ENCODE measurements at regions not wholly inside any gene's neighbourhood (a gene's known extent, or its start where the extent isn't known, plus 50 kb on each side); places are given as distances from the start of the nearest gene placed in this dataset.

DNA sequence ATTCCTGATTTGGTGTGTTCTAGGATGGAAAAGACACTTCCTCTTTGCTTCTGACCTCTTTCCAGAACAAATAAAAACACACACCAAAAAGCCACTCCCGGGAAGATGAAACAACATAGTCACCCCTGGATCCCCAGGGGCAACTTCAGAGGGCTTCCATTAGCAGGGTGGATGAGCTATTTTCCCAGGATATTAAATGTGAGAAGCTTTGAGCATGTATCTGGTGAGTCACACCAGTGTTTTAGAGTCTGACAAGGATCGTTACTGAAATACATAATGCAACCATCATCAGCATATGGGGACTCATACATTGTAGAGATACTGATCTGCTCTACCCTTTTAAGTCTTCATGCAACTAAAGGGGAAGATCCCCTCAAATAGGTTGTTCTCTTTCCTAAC is 115.5 kb upstream of the ZNF438 start:
- peak; percentile 69 for DNase-seq (ENCODE audit: low read depth)
- Histone ChIP-seq H3K4me1 (ENCODE audit: control insufficient read depth, insufficient read depth, low read length) (peaks cover 10% of the 10 kb centered on the region), H3K9ac (ENCODE audit: low read length) (no peak overlapping the region), H3K36me3 (ENCODE audit: control insufficient read depth, insufficient read depth, low read length, severe bottlenecking) (no peaks in the 10 kb centered on the region), H3K4me3 (ENCODE audit: low read length) (no peak overlapping the region), H3K27me3 (replicated peaks; ENCODE audit: control insufficient read depth, insufficient read depth, low read length) (no peaks in the 10 kb centered on the region), H3K9me3 (ENCODE audit: control insufficient read depth, low read length) (no peaks in the 10 kb centered on the region)

DNA sequence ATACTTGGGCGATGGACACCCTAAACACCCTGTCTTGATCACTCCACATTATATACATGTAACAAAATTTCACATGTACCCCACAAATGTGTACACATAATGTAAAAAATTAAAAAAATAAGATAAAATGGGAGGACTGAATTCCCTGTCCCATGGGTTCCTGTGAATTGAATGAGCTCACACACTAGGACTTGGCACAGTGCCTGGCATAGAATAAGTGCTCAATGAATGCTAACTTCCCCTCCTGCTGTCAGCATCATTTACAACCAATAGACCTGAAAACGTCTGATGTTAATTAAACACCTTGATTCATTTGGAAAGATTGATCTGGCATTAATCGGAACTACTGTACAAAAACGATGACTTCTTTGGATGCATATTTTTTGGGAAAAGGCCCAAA is 117.3 kb upstream of the ZNF438 start:
- H3K9ac ChIP-seq (ENCODE audit: low read length): no peak overlapping the region
- H3K36me3 ChIP-seq (ENCODE audit: control insufficient read depth, insufficient read depth, low read length, severe bottlenecking): no peaks in the 10 kb centered on the region
- DNase-seq (ENCODE audit: low read depth): no peak
- no peaks in the 10 kb centered on the region for H3K27me3 ChIP-seq (replicated peaks; ENCODE audit: control insufficient read depth, insufficient read depth, low read length)
- H3K9me3 ChIP-seq (ENCODE audit: control insufficient read depth, low read length): no peaks in the 10 kb centered on the region
- peaks cover 10% of the 10 kb centered on the region for H3K4me1 ChIP-seq (ENCODE audit: control insufficient read depth, insufficient read depth, low read length)
- H3K4me3 ChIP-seq (ENCODE audit: low read length): no peak overlapping the region

DNA sequence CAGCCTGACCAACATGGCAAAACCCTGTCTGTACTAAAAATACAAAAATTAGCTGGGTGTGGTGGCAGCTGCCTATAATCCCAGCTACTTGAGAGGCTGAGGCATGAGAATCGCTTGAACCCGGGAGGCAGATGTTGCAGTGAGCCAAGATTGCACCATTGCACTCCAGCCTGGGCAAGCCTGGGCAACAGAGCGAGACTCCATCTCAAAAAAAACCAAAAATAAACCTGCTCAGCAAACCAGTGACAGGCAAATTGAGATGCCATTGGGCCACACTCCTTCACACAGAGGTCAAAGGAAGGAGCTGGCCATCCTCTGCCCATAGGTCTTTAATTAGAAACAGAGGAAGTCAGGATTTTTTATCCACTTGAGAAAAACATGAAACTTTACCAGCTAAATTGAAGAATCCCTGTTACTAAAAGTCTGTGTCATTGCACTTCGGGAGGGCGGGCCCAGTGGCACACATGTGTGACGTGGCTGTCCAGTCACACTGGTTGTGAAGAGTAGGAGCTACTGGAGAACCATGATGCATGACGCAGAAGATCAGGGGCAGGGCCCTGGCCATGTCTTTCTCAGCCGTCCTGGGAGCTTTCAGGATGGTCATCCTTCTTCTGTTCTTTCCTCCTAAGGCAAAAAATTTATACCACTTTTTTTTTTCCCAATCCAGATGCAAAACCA is 118.3 kb upstream of the ZNF438 start:
- Histone ChIP-seq H3K4me1 (ENCODE audit: control insufficient read depth, insufficient read depth, low read length) (peaks cover 10% of the 10 kb centered on the region), H3K27me3 (replicated peaks; ENCODE audit: control insufficient read depth, insufficient read depth, low read length) (no peaks in the 10 kb centered on the region), H3K36me3 (ENCODE audit: control insufficient read depth, insufficient read depth, low read length, severe bottlenecking) (no peaks in the 10 kb centered on the region), H3K9ac (ENCODE audit: low read length) (no peak overlapping the region), H3K4me3 (ENCODE audit: low read length) (no peak overlapping the region), H3K9me3 (ENCODE audit: control insufficient read depth, low read length) (no peaks in the 10 kb centered on the region)
- no peak for DNase-seq (ENCODE audit: low read depth)

DNA sequence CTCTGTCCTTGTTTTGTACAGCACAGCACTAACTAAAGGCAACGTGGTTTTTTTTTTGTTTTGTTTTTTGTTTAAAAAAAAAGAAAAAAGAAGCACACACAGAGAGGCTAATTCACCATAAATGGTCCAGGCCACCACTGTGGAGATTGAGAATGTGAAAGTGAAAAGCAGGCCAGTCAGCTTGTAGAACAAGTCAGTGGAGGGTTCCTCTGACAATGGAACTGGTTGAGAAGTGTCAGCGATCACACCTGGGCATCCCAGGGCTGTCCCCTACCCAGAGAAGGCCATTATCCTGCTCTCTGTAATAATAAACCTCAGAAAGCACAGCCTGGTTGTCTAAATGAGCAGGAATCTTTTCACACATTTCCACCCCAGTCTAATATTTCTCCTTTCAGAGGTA is 119.6 kb upstream of the ZNF438 start:
- Histone ChIP-seq H3K9me3 (ENCODE audit: control insufficient read depth, low read length) (no peaks in the 10 kb centered on the region), H3K9ac (ENCODE audit: low read length) (no peak overlapping the region), H3K4me3 (ENCODE audit: low read length) (no peak overlapping the region), H3K27me3 (replicated peaks; ENCODE audit: control insufficient read depth, insufficient read depth, low read length) (no peaks in the 10 kb centered on the region), H3K36me3 (ENCODE audit: control insufficient read depth, insufficient read depth, low read length, severe bottlenecking) (no peaks in the 10 kb centered on the region), H3K4me1 (ENCODE audit: control insufficient read depth, insufficient read depth, low read length) (peaks cover 10% of the 10 kb centered on the region)
- DNase-seq (ENCODE audit: low read depth): no peak

DNA sequence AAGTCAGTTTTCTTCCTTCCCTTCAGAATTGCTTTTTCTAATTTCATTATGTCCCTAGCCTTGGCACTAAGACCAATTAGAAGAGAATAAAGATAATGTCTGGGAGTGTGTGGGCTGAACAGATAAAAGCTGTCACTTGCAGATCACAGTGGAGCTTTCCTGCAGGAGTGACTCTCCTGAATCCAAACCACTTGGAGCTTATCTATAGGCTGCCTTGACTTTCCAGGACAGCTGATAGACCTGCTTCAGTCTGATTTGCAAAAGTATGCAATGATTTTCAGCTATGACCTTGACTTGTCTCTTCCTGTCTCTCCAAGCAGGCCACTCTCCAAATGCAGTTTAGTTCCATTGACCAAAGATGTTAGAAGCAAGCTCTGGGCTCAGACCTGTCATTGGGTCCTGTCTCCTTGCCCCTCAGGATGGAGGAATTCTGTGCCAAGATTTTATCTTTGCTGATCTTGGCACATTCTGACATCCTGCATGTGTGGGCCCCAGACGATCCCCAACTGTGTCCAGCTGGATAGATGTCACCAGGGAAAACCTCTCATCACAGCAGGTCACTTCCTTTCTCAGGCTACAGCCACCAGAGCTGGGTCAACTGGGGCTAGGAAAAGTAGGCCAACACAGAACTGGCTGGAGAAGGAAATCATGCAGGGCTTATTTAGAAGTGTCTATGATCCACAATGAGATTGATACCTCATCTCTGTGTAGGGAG is 120.9 kb upstream of the ZNF438 start:
- Histone ChIP-seq H3K4me3 (ENCODE audit: low read length) (no peak overlapping the region), H3K9me3 (ENCODE audit: control insufficient read depth, low read length) (no peaks in the 10 kb centered on the region), H3K36me3 (ENCODE audit: control insufficient read depth, insufficient read depth, low read length, severe bottlenecking) (no peaks in the 10 kb centered on the region), H3K9ac (ENCODE audit: low read length) (no peak overlapping the region), H3K27me3 (replicated peaks; ENCODE audit: control insufficient read depth, insufficient read depth, low read length) (no peaks in the 10 kb centered on the region), H3K4me1 (ENCODE audit: control insufficient read depth, insufficient read depth, low read length) (peaks cover 12% of the 10 kb centered on the region)
- DNase-seq (ENCODE audit: low read depth): no peak

DNA sequence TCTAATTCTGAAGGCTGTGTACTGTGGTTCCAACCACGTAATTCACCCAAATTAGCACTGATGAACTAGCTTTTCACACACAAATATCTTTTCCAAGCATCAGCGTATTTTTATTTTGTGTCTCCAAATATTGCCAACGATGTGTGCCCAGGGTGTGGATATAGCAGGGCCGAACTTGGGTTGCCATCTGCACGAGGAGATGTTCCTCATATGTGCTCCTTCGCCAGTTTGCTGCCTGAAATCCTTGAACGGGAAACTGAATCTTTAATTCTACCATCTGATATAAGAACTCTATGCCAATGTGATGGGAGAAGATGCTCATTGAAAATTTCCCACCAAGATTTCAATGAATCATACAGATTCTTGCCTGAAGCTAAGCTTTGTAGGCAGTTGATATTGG is 121.5 kb upstream of the ZNF438 start:
- Histone ChIP-seq H3K4me3 (ENCODE audit: low read length) (no peak overlapping the region), H3K9me3 (ENCODE audit: control insufficient read depth, low read length) (no peaks in the 10 kb centered on the region), H3K4me1 (ENCODE audit: control insufficient read depth, insufficient read depth, low read length) (peaks cover 15% of the 10 kb centered on the region), H3K36me3 (ENCODE audit: control insufficient read depth, insufficient read depth, low read length, severe bottlenecking) (no peaks in the 10 kb centered on the region), H3K9ac (ENCODE audit: low read length) (no peak overlapping the region), H3K27me3 (replicated peaks; ENCODE audit: control insufficient read depth, insufficient read depth, low read length) (no peaks in the 10 kb centered on the region)
- DNase-seq (ENCODE audit: low read depth): no peak

DNA sequence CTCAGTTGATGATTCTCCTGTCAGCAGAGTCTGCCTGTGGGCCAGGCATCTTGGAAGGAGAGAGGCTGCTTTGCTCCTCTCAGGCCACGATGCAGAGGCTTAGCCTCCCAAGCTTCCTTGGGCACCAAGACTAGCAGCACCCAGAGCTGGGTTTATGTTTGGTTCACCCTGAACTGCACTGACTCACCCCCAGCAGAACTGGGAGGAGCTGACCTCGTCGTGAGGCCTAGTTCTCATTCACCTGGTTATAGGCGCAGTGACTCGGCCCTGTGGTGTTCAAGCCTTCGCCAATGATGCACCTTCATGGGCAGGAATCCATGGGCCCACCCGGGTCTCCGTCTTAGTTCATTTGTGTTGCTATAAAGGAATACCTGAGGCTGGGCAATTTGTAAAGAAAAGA is 122.0 kb upstream of the ZNF438 start:
- H3K4me1 ChIP-seq (ENCODE audit: control insufficient read depth, insufficient read depth, low read length): peaks cover 17% of the 10 kb centered on the region
- H3K9ac ChIP-seq (ENCODE audit: low read length): no peak overlapping the region
- no peaks in the 10 kb centered on the region for H3K9me3 ChIP-seq (ENCODE audit: control insufficient read depth, low read length)
- DNase-seq (ENCODE audit: low read depth): no peak
- H3K27me3 ChIP-seq (replicated peaks; ENCODE audit: control insufficient read depth, insufficient read depth, low read length): no peaks in the 10 kb centered on the region
- H3K36me3 ChIP-seq (ENCODE audit: control insufficient read depth, insufficient read depth, low read length, severe bottlenecking): no peaks in the 10 kb centered on the region
- no peak overlapping the region for H3K4me3 ChIP-seq (ENCODE audit: low read length)

DNA sequence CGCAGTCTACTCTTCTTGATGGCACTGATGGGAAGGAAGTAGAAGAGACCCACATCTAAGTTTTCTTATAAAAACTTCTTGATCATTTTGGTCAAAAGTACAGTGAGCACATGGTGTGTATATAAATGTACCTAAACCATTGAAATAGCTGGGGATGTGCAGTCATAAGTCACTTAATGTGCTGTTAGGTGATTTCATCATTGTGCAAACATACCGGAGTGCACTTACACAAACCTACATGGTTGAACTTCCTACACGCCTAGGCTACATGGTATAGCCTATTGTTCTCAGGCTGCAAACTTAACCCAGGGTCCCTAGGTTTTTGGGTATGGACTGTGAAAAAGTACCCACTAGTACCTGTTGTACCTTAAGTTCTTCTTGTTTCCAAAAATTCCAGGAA is 123.3 kb upstream of the ZNF438 start:
- DNase-seq (ENCODE audit: low read depth): no peak
- H3K9ac ChIP-seq (ENCODE audit: low read length): no peak overlapping the region
- H3K27me3 ChIP-seq (replicated peaks; ENCODE audit: control insufficient read depth, insufficient read depth, low read length): no peaks in the 10 kb centered on the region
- peaks cover 17% of the 10 kb centered on the region for H3K4me1 ChIP-seq (ENCODE audit: control insufficient read depth, insufficient read depth, low read length)
- H3K36me3 ChIP-seq (ENCODE audit: control insufficient read depth, insufficient read depth, low read length, severe bottlenecking): no peaks in the 10 kb centered on the region
- H3K9me3 ChIP-seq (ENCODE audit: control insufficient read depth, low read length): no peaks in the 10 kb centered on the region
- H3K4me3 ChIP-seq (ENCODE audit: low read length): no peak overlapping the region

DNA sequence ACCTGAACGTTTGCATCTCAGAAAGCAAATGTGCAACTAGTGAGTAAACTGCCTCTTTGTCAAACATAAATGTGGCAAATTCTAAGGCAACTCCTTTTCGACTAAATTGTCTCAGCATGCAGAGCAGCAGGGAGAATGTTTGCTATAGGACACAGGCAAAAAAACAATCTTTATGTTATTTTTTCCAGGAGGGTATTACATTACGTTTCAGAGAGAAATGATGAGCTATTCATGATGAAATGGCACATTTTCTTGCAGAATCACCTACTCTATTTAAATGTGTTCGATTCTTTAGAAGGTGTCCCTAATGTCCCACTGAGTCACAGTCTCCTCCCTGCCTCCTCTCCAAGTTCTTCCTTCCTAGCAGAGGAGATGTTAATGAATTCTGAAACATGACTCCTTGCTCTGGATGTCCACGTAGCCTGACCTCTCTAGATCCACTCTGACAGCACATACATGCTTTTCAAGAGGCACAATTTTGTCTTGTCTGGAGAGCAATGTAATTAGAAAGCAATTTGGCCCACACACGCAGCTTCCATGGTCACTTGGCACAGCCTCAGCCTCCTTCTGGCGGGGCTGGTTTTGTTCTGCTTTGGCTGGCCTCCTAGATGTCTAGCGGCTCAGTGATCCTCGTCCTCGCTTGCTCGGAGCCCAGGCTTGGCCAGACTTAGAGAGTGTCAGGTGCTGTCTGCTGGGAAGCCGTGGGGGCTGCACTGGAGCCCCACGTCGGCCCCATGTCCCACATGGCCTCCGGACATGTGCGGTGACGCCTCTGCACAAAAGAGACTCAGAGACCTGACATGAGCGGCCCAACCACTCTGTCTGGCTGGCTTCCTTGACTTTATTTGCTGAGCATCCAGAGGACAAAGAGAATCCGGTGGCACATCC is 125.7 kb upstream of the ZNF438 start:
- H3K4me3 ChIP-seq (ENCODE audit: low read length): peak overlapping the region; percentile 46

DNA sequence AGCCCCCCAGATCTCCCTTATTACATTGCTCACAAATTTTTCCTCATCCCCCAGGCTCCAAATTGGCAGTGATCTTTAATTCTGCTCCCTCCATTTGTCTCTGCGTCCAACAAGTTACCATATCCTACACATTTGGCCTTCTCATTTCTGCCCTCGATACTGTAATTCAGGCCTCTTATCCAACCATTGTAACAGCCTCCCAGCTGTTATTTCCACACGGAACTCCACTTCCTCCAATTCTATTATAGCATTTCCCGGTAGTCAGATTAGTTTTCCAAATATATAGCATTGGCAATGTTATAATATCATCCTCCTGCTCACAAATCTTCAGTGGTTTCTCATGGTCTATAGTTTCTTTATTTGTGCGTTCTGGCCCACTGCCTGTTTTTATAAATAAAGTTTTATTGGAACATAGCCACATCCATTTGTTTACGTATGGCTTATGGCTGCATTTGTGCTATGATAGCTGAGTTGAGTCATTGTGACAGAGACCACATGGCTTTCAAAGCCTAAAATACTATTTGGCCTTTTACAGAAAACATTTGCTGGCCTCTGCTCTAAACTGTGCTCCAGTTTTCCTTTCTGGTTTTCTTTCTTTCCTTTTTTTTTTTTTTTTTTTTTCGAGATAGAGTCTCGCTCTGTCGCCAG is 126.5 kb upstream of the ZNF438 start:
- H3K4me3 ChIP-seq (ENCODE audit: low read length): peak overlapping the region; percentile 46
- H3K4me1 ChIP-seq (ENCODE audit: control insufficient read depth, insufficient read depth, low read length): peaks cover 17% of the 10 kb centered on the region
- DNase-seq (ENCODE audit: low read depth): no peak
- peak overlapping the region; percentile 9 for H3K9ac ChIP-seq (ENCODE audit: low read length)
- no peaks in the 10 kb centered on the region for H3K36me3 ChIP-seq (ENCODE audit: control insufficient read depth, insufficient read depth, low read length, severe bottlenecking)
- H3K27me3 ChIP-seq (replicated peaks; ENCODE audit: control insufficient read depth, insufficient read depth, low read length): no peaks in the 10 kb centered on the region
- H3K9me3 ChIP-seq (ENCODE audit: control insufficient read depth, low read length): peaks cover 5% of the 10 kb centered on the region

More for the DNA sequence above, 125.7 kb upstream of the ZNF438 start:
- Histone ChIP-seq H3K9ac (ENCODE audit: low read length) (peak overlapping the region; percentile 9), H3K4me1 (ENCODE audit: control insufficient read depth, insufficient read depth, low read length) (peaks cover 17% of the 10 kb centered on the region), H3K9me3 (ENCODE audit: control insufficient read depth, low read length) (peaks cover 1% of the 10 kb centered on the region), H3K27me3 (replicated peaks; ENCODE audit: control insufficient read depth, insufficient read depth, low read length) (no peaks in the 10 kb centered on the region), H3K36me3 (ENCODE audit: control insufficient read depth, insufficient read depth, low read length, severe bottlenecking) (no peaks in the 10 kb centered on the region)
- peak; percentile 60 for DNase-seq (ENCODE audit: low read depth)

DNA sequence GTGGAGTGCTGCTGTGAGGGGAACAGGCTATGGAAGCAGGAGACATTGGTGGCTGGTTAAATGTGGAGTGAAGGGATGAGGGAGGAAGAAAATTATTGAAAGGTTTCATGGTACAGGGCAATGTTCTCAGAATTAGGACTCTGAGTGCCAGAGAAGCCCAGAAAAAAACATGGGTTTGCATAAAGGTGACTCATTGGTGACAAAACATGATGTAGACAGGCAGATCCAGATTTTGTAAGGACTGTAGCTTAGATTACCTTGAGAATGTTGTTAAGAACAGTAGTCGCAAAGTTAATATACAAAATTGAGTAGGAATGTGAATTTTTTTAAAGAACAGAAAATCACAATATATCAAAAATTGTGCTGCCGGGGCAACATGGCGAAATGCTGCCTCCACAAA is 134.9 kb upstream of the ZNF438 start:
- no peak overlapping the region for H3K4me3 ChIP-seq (ENCODE audit: low read length)
- H3K27me3 ChIP-seq (replicated peaks; ENCODE audit: control insufficient read depth, insufficient read depth, low read length): no peaks in the 10 kb centered on the region
- H3K36me3 ChIP-seq (ENCODE audit: control insufficient read depth, insufficient read depth, low read length, severe bottlenecking): no peaks in the 10 kb centered on the region
- peaks cover 10% of the 10 kb centered on the region for H3K9me3 ChIP-seq (ENCODE audit: control insufficient read depth, low read length)
- H3K9ac ChIP-seq (ENCODE audit: low read length): no peak overlapping the region
- no peak for DNase-seq (ENCODE audit: low read depth)
- no peaks in the 10 kb centered on the region for H3K4me1 ChIP-seq (ENCODE audit: control insufficient read depth, insufficient read depth, low read length)
